ENCODE measurements at regions not wholly inside any gene's neighbourhood (a gene's known extent, or its start where the extent isn't known, plus 50 kb on each side); places are given as distances from the start of the nearest gene placed in this dataset.

DNA sequence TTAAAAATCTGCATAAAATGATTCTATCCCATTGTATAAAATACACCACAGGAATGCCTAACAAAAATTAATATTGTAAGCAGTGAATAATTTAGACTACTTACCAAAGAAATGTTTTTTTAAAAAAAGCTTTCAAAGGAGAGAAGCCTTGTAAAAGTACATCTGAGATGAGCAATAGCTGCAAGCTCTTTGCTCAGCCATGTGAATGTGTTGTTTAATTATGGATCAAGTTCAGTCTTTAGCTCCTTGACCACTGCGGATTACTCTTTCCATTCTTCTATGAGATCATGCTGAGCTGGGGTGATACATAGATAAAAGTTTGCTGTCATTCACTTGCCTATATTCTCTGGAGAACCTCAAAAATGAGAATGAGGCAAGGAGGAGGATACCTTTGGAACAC, 782.4 kb upstream of the ZNF608 start:
- no peak for TF ChIP-seq POLR2A (IDR thresholded peaks at IDR 0.05; ENCODE audit: low read depth, low read length)
- TF ChIP-seq MYC (IDR thresholded peaks at IDR 0.05; ENCODE audit: low read depth, low read length): no peak
- no peak for TF ChIP-seq EZH2 (IDR thresholded peaks at IDR 0.05; ENCODE audit: borderline replicate concordance, low read depth, low read length, severe bottlenecking)
- TF ChIP-seq JUN (IDR thresholded peaks at IDR 0.05; ENCODE audit: borderline replicate concordance, insufficient read depth, insufficient read length, low read depth): no peak
- TF ChIP-seq FOS (IDR thresholded peaks at IDR 0.05; ENCODE audit: borderline replicate concordance, insufficient read depth, low read length): no peak
- TF ChIP-seq, protein P1, sequence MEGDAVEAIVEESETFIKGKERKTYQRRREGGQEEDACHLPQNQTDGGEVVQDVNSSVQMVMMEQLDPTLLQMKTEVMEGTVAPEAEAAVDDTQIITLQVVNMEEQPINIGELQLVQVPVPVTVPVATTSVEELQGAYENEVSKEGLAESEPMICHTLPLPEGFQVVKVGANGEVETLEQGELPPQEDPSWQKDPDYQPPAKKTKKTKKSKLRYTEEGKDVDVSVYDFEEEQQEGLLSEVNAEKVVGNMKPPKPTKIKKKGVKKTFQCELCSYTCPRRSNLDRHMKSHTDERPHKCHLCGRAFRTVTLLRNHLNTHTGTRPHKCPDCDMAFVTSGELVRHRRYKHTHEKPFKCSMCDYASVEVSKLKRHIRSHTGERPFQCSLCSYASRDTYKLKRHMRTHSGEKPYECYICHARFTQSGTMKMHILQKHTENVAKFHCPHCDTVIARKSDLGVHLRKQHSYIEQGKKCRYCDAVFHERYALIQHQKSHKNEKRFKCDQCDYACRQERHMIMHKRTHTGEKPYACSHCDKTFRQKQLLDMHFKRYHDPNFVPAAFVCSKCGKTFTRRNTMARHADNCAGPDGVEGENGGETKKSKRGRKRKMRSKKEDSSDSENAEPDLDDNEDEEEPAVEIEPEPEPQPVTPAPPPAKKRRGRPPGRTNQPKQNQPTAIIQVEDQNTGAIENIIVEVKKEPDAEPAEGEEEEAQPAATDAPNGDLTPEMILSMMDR (IDR thresholded peaks at IDR 0.05; ENCODE audit: extremely low read depth in 1 of 2, insufficient read depth in 1 of 2, low read depth in 1 of 2, low read length in 2 of 2): no peak
- TF ChIP-seq GATA2 (IDR thresholded peaks at IDR 0.05; ENCODE audit: insufficient read depth, insufficient read length, low read depth, low read length): no peak
- TF ChIP-seq, protein P2, sequence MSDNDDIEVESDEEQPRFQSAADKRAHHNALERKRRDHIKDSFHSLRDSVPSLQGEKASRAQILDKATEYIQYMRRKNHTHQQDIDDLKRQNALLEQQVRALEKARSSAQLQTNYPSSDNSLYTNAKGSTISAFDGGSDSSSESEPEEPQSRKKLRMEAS (IDR thresholded peaks at IDR 0.05; ENCODE audit: insufficient read depth, insufficient read length): no peak
- no peak for TF ChIP-seq POLR2AphosphoS5 (IDR thresholded peaks at IDR 0.05; ENCODE audit: insufficient read depth, low read depth, low read length)
- CTCF ChIA-PET: no interaction called here
- no TSS peak for BruUV-seq (replicated peaks)

More for the DNA sequence above, 782.4 kb upstream of the ZNF608 start:
- dilution Hi-C loops (cut with MboI; ENCODE audit: extremely low pct_ligation_motif_present, low sequenced_read_pairs) (no loop called here), intact Hi-C loops (cut with micrococcal nuclease) (no loop called here)
- Histone ChIP-seq H2AFZ (ENCODE audit: low read depth, low read length) (no peak overlapping the region), H3K27ac (ENCODE audit: insufficient read depth, low read depth, low read length) (no peak overlapping the region), H3K4me1 (ENCODE audit: control insufficient read depth, extremely low read depth, insufficient read depth, low read length) (no peaks in the 10 kb centered on the region), H3K27me3 (ENCODE audit: control insufficient read depth in 2 of 2, insufficient read depth in 2 of 2, low read length in 2 of 2) (no peaks in the 10 kb centered on the region), H3K9me1 (replicated peaks; ENCODE audit: control insufficient read depth, extremely low read depth, insufficient read depth, low read length) (no peaks in the 10 kb centered on the region), H3K9ac (replicated peaks; ENCODE audit: extremely low read depth, insufficient read depth, low read length) (no peak overlapping the region), H4K20me1 (replicated peaks; ENCODE audit: control insufficient read depth, extremely low read depth, insufficient read depth, low read length) (no peaks in the 10 kb centered on the region), H3K9me3 (replicated peaks; ENCODE audit: control insufficient read depth, insufficient read depth, low read length) (no peaks in the 10 kb centered on the region), H3K79me2 (ENCODE audit: control insufficient read depth, insufficient read depth, low read length) (no peaks in the 10 kb centered on the region), H3K4me3 (replicated peaks in 1 of 3; ENCODE audit: insufficient read depth in 1 of 3, low read depth in 1 of 3, low read length in 3 of 3) (no peak overlapping the region), H3K4me2 (ENCODE audit: insufficient read depth, low read length) (no peak overlapping the region), H3K36me3 (ENCODE audit: control insufficient read depth in 2 of 2, extremely low read depth in 1 of 2, insufficient read depth in 2 of 2, low read length in 2 of 2) (no peaks in the 10 kb centered on the region)
- no peak for FAIRE-seq
- no peak for DNase-seq (ENCODE audit: low read depth, low spot score)
- POLR2A ChIA-PET: no interaction called here

Data from endothelial cell of umbilical vein (primary cell).